Osteocyte (in vitro differentiated cells): ENCODE measurements at regions not wholly inside any gene's neighbourhood (a gene's known extent, or its start where the extent isn't known, plus 50 kb on each side); places are given as distances from the start of the nearest gene placed in this dataset.
"Not testable (repeated sequence)": the region's sequence is repeated elsewhere in the genome, so short reads cannot be mapped to it uniquely, and the experiment has no call there.

Experiments used
- DNase-seq: peaks from one replicate; pipeline ENCODE4 v3.0.0; 2021; ENCODE audit warnings: mixed read lengths; ENCODE audit not compliant: unreplicated experiment; ENCODE audit errors: extremely low spot score
- H3K27ac Mint-ChIP-seq: one replicate; pipeline ENCODE4 v1.8.0; 2021; ENCODE audit warnings: mild to moderate bottlenecking, mixed read lengths; ENCODE audit not compliant: unreplicated experiment
- H3K27me3 Mint-ChIP-seq: one replicate; pipeline ENCODE4 v1.8.0; 2021; ENCODE audit warnings: mixed read lengths; ENCODE audit not compliant: unreplicated experiment
- H3K36me3 Mint-ChIP-seq: one replicate; pipeline ENCODE4 v1.8.0; 2021; ENCODE audit warnings: mixed read lengths; ENCODE audit not compliant: unreplicated experiment
- H3K4me1 Mint-ChIP-seq: one replicate; pipeline ENCODE4 v1.8.0; 2021; ENCODE audit warnings: mixed read lengths; ENCODE audit not compliant: unreplicated experiment
- H3K4me3 Mint-ChIP-seq: one replicate; pipeline ENCODE4 v1.8.0; 2021; ENCODE audit warnings: mild to moderate bottlenecking, moderate library complexity, mixed read lengths; ENCODE audit not compliant: unreplicated experiment
- H3K9me3 Mint-ChIP-seq: one replicate; pipeline ENCODE4 v1.8.0; 2021; ENCODE audit warnings: mixed read lengths; ENCODE audit not compliant: unreplicated experiment
- CTCF ChIP-seq: fragments of 200-600 bp; sonication (generic); IDR thresholded peaks from 2 replicates; pipeline ENCODE4 v1.5.0; 2021; ENCODE audit warnings: antibody characterized with exemption, mild to moderate bottlenecking, moderate library complexity

DNA sequence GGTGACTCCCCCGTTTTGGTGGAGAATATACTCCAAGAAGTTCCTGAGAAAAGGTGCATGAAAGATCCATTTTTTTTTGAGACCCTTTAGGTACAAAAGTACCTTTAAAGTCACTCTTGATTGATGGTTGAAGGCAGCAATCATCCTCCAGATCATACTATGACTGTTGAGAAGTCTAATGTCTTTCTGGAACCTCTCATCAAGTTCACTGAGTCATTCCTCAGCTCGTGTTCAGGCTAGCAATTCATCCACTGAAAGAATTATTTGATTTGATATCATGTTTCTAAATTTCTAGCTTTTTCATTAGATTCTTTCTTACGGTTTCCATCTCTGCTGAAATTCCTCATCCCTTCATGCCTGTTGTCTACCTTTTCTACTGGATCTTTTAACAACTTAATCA is 65.1 kb upstream of the GJB6 start:
- Mint-ChIP-seq H3K4me1 (no peaks in the 10 kb centered on the region), H3K27ac (no peak overlapping the region), H3K36me3 (no peaks in the 10 kb centered on the region), H3K4me3 (no peak overlapping the region), H3K27me3 (peaks cover 37% of the 10 kb centered on the region), H3K9me3 (no peaks in the 10 kb centered on the region)
- no peak for TF ChIP-seq CTCF
- DNase-seq = no peak

- Mint-ChIP-seq H3K27me3 (peaks cover 35% of the 10 kb centered on the region), H3K9me3 (no peaks in the 10 kb centered on the region), H3K4me1 (no peaks in the 10 kb centered on the region), H3K36me3 (no peaks in the 10 kb centered on the region), H3K27ac (no peak overlapping the region), H3K4me3 (no peak overlapping the region)
- no peak for TF ChIP-seq CTCF
- no peak for DNase-seq
Measured at GRCh38 chr13:20295956-20296355, 63.8 kb upstream of the GJB6 start.

DNA sequence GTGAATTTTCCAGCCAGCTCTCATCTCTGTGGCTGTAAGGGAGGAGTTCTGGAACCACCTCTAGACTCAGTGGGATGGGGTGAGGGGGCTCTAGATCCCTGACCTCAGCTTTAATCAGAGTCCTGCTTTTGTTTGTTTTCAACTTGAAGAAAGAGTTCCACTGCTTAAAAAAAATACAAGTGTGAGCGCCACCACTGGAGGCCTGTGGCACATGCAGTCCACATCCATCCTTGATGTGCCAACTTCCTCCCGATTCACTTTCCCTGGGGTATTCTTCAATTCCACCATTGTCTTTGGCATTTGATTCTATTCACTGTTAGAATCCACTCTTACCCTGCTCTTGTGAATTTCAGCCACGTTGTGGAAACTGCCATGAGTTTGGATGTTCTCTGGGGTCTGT is 62.4 kb upstream of the GJB6 start:
- H3K4me1 Mint-ChIP-seq = no peaks in the 10 kb centered on the region
- H3K9me3 Mint-ChIP-seq = no peaks in the 10 kb centered on the region
- H3K4me3 Mint-ChIP-seq = no peak overlapping the region
- no peak overlapping the region for H3K27ac Mint-ChIP-seq
- no peak for DNase-seq
- H3K36me3 Mint-ChIP-seq = no peaks in the 10 kb centered on the region
- H3K27me3 Mint-ChIP-seq = peaks cover 31% of the 10 kb centered on the region
- no peak for TF ChIP-seq CTCF

- H3K27ac Mint-ChIP-seq, H3K9me3 Mint-ChIP-seq, DNase-seq, H3K4me3 Mint-ChIP-seq, H3K4me1 Mint-ChIP-seq, H3K36me3 Mint-ChIP-seq: not testable (repeated sequence)
- peaks cover 26% of the 10 kb centered on the region for H3K27me3 Mint-ChIP-seq
Measured at GRCh38 chr13:20292301-20292700, 60.2 kb upstream of the GJB6 start.

GRCh38 chr13:20291675-20292074 is 59.6 kb upstream of the GJB6 start:
- no peak for TF ChIP-seq CTCF
- DNase-seq = no peak
- H3K36me3 Mint-ChIP-seq = no peaks in the 10 kb centered on the region
- H3K4me3 Mint-ChIP-seq = no peak overlapping the region
- no peaks in the 10 kb centered on the region for H3K4me1 Mint-ChIP-seq
- H3K9me3 Mint-ChIP-seq = peaks cover 6% of the 10 kb centered on the region
- no peak overlapping the region for H3K27ac Mint-ChIP-seq
- H3K27me3 Mint-ChIP-seq = peaks cover 24% of the 10 kb centered on the region

DNA sequence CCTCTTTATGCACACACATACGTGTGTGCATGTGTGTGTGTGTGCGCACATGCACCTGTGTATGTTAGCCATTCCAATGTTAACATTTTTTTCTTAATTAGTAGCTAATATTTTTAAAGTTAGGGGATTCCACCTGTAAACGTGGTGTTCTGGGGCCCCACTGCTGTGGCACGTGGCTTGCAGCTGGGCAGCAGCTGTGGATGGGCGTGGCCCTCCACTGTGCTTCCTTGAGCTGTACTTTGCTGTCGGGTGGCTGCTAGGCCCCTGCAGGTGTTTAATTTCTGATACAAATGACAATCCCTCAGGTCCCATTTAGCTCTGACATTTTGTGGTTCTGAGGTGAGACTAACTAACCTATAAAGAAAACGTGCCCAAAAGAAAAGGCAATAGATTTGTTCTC is 58.9 kb upstream of the GJB6 start:
- H3K27me3 Mint-ChIP-seq = peaks cover 22% of the 10 kb centered on the region
- DNase-seq = no peak
- H3K27ac Mint-ChIP-seq = no peak overlapping the region
- no peaks in the 10 kb centered on the region for H3K4me1 Mint-ChIP-seq
- peaks cover 12% of the 10 kb centered on the region for H3K9me3 Mint-ChIP-seq
- H3K4me3 Mint-ChIP-seq = no peak overlapping the region
- H3K36me3 Mint-ChIP-seq = no peaks in the 10 kb centered on the region
- TF ChIP-seq CTCF = no peak
